ENCODE measurements at regions not wholly inside any gene's neighbourhood (a gene's known extent, or its start where the extent isn't known, plus 50 kb on each side); places are given as distances from the start of the nearest gene placed in this dataset.

DNA sequence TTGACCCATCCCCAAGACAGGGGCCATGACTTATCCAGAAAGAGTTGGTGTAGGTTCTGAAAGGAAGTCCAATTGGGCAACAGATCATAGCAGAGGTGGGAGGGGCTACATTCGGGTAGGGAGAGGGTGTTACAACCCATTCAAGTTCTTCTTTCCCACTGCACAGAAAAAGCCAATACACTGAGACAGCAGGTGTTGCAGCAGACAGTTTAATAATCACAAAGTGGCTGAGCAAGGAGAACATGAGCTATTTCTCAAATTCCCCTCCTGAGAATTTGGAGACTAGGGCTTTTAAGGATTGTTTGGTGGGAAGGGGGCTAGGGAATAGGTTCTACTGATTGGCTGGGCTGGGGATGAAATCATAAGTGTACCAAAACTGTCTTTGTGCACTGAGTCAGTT is 328.4 kb upstream of the POU3F1 start:
- no peak for DNase-seq (ENCODE audit: extremely low read depth, low read depth)
- H3K4me3 ChIP-seq (replicated peaks; ENCODE audit: low read depth, low read length): no peak overlapping the region
- TF ChIP-seq, protein P1, sequence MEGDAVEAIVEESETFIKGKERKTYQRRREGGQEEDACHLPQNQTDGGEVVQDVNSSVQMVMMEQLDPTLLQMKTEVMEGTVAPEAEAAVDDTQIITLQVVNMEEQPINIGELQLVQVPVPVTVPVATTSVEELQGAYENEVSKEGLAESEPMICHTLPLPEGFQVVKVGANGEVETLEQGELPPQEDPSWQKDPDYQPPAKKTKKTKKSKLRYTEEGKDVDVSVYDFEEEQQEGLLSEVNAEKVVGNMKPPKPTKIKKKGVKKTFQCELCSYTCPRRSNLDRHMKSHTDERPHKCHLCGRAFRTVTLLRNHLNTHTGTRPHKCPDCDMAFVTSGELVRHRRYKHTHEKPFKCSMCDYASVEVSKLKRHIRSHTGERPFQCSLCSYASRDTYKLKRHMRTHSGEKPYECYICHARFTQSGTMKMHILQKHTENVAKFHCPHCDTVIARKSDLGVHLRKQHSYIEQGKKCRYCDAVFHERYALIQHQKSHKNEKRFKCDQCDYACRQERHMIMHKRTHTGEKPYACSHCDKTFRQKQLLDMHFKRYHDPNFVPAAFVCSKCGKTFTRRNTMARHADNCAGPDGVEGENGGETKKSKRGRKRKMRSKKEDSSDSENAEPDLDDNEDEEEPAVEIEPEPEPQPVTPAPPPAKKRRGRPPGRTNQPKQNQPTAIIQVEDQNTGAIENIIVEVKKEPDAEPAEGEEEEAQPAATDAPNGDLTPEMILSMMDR (IDR thresholded peaks at IDR 0.05; ENCODE audit: low read depth, low read length, missing control alignments): no peak

DNA sequence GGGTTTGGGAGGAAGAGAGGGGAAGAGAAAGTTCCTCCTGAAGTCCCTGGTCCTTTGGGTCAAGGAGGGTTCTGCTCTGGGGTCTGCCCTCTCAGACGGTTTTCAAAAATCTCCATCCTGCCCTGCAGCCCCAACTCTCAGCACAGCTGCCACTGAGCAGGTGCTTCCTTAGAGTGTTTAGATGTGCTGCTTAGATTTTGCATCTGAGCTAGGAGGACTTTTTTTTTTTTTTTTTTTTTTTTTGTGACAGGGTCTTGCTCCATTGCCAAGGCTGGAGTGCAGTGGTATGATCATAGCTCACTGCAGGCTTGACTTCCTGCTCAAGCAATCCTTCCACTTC is 324.9 kb upstream of the POU3F1 start:
- DNase-seq (ENCODE audit: extremely low read depth, low read depth): no peak
- no peak overlapping the region for H3K4me3 ChIP-seq (replicated peaks; ENCODE audit: low read depth, low read length)
- TF ChIP-seq, protein P1 (IDR thresholded peaks at IDR 0.05; ENCODE audit: low read depth, low read length, missing control alignments): no peak

DNA sequence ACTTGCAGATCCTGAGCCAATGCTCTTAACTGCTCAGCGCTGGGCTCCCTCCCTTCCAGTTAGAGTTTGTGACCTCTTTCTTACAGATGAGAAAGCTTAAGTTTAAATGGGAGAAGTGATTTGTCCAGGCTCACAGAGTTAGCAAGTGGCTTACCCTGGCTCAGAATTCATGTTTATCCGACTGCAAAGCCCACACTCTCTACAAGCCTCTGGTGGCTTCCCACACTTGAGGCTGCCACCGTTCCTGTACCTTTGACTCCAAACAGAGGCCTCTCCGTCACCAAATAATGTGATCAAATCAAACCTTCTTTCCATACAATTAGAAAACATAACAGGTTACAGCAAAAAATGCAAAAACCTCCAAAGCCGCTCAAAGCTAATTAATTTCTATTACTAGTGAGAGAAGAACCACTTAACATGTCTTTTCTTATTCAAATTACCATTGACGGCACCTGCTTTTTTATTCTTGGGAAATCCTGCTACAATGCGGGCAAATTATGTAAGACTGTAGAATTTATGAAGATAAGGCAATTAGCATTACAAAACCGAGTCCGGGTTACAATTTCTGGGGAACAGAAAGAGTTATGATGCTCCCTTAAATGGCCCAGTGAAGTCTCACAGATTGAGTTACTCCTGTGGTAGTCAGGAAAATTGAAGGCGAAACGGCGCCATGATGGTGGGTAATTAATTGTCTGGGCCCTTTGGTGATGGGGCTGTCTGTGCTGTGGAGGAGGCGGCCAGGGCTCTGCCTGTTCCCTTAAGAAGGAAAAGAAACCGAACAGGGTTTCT is 324.3 kb upstream of the POU3F1 start:
- no peak for DNase-seq (ENCODE audit: extremely low read depth, low read depth)
- H3K4me3 ChIP-seq (replicated peaks; ENCODE audit: low read depth, low read length): no peak overlapping the region
- TF ChIP-seq, protein P1 (IDR thresholded peaks at IDR 0.05; ENCODE audit: low read depth, low read length, missing control alignments): no peak

DNA sequence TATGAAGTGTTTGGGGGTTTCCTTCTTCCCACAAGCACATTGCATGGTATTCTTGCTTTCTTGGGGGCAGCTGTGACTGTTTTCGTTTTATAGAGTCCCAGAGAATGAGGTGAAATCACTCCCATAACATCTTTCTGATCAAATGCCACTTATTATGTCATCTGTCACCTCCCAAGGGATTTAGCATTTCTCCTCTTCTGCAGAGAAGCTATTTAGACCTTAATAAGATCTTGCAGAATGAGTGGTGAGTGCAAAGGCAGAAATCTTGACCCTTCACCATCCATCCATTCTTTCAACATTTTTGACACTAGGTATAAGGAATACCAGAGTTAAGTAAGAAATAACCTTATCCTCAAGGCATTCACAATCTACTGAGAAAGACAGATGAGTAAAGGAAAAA is 318.6 kb upstream of the POU3F1 start:
- no peak overlapping the region for H3K4me3 ChIP-seq (replicated peaks; ENCODE audit: low read depth, low read length)
- TF ChIP-seq, protein P1 (IDR thresholded peaks at IDR 0.05; ENCODE audit: low read depth, low read length, missing control alignments): no peak
- no peak for DNase-seq (ENCODE audit: extremely low read depth, low read depth)

DNA sequence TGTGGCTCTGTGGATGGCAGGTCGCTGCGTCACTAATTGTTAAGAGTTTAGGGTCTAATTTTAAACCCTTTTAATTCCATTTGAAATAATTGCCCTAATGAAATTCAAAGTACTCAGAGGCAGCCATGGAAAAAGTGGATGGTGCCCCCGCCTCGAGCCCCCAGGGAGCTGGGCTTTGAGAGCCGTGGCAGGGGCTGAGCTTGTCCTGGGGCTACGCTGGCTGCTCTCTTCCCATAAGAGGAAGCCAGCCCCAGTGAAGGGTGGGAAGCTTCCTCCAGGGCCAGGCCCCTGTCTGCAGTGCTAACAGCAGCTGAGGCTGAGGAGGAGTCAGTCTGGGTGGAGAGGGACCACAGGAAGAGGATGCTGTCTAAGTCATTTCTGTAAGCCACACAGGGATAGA is 315.0 kb upstream of the POU3F1 start:
- no peak for DNase-seq (ENCODE audit: extremely low read depth, low read depth)
- TF ChIP-seq, protein P1 (IDR thresholded peaks at IDR 0.05; ENCODE audit: low read depth, low read length, missing control alignments): no peak
- H3K4me3 ChIP-seq (replicated peaks; ENCODE audit: low read depth, low read length): no peak overlapping the region

DNA sequence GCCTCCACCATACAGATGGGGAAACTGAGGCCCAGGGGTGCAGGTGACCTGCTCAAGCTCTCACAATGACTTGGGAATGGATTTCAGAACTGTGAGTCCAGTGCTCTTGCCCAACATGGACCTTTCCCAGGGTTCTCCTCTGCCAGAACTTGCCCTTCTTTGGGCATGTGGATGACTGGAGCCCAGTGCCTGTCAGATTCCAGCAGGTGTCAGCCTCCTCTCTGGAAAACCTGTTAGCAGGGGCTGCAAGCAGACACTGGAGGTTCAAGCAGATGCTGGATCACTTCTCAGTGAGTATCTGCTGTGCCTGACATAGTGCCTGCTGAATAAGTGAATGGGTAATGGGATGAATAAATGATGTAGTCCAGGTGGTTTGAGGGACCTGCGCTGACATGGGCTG is 314.2 kb upstream of the POU3F1 start:
- no peak for DNase-seq (ENCODE audit: extremely low read depth, low read depth)
- TF ChIP-seq, protein P1 (IDR thresholded peaks at IDR 0.05; ENCODE audit: low read depth, low read length, missing control alignments): no peak
- H3K4me3 ChIP-seq (replicated peaks; ENCODE audit: low read depth, low read length): no peak overlapping the region

DNA sequence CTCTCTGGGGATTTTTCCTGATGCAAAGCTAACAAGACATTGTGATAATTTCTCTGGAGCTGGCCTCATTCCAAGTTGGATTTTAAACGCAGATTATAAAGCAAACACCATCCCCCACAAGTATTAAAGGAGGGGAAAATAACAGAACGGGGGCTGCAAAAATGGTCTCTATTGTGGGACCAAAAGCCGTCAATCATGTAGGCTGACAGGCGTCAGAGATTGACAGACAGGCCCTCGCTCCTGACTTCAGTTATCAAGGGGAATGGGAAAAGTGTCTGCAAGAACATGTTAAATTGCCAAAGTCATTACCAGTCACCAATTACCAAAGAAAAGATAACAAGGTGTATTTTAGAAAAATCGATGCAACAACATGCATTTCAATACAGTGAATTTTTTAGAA is 307.4 kb upstream of the POU3F1 start:
- TF ChIP-seq, protein P1 (IDR thresholded peaks at IDR 0.05; ENCODE audit: low read depth, low read length, missing control alignments): no peak
- no peak overlapping the region for H3K4me3 ChIP-seq (replicated peaks; ENCODE audit: low read depth, low read length)
- DNase-seq (ENCODE audit: extremely low read depth, low read depth): no peak
